HG02840 (cell line): ENCODE measurements at regions not wholly inside any gene's neighbourhood (a gene's known extent, or its start where the extent isn't known, plus 50 kb on each side); places are given as distances from the start of the nearest gene placed in this dataset.

ENCODE experiments used
- ATAC-seq: cut with Tn5 transposase; IDR thresholded peaks from one replicate; pipeline ENCODE4 v1.9.1; 2021; ENCODE audit warnings: mild to moderate bottlenecking, moderate library complexity, moderate number of reproducible peaks; ENCODE audit not compliant: unreplicated experiment, low FRiP score

DNA sequence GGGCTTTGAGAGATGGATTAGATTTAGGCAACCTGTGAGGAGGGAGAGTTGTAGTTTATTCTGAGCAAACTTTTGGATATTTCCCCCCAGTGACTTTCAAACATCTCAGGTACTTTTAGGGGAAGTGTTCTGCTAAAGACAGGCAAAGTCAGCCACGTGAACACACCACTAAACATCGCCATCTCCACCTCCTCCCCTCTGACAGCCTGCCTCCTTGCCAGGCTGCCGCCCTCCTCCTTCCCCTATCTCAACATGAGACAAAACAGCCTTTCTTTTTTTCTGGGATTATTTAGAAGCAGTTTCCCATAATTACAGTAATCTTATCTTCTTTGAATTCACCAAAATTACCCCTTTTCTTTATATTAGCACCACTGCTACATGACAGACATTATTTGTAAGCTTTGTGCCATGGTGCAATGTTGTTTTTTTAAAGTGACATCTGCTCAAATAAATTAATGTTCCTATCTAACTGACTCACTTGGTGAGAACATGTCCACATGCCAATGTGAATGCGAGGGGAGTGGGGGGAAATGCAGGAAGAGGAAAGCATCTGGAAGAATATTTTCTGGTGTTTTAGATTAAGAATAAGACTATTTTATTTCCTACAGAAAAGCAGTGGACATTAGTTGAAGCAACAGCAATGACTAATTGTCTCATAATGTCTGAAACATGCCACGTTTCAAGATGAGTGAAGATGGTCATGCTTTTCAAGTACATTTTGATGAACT lies 147.8 kb upstream of the ATP1B1 start:
- ATAC-seq: no peak

DNA sequence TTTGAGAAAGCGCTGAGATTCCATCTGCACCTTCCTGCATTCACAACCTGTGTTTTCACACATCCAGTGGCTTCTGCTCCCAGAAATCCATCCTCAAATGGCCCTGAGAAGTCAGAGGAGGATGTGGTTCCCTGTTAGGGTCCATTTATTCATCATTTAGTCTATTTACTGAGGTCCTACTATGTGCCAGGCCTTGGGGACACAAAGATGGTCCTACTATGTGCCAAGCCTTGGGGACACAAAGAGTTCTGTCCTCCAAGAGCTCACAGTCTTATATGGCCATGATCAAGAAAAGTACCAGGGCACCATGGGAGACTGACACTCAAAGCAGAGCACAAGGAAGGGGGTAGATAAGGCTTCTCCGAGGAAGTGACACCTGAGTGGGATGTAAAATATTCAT lies 147.1 kb upstream of the ATP1B1 start:
- ATAC-seq: no peak

DNA sequence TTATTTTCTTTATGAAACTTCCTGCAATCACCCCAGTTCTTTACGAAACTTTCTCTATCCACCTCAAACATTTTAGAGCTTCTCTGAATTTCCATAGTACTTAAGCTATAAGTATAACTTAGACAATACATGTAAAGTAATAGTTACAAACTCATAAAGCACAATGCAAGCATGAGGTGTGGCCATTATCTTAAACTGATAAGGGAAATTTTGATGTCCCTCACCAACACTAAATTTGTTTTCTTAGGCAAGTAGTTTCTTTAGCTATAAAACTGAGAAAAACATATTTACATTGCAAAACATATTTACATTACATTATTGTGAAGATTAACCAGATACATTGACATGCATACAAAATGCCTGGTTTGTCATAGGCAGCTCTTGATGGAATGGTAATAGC lies 146.4 kb upstream of the ATP1B1 start:
- ATAC-seq: no peak

DNA sequence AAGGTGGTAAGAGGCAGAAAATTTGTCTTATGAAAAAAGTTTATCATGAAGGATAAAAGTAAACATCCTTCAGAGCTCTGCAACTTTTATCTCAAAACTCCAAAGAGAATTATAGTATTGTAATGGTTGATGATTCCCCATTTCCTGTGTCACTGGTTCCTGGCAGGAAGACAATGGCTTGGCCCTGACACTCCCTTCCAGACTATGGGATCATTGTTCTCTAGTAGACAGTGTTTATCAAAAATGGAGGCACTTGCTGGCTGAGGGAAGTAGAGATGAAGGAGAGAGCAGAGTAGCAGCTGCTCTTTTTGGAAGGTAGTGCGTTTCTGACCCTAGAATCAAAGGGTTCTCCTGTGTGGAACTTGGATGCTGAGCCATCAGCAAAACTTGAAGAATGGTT lies 145.9 kb upstream of the ATP1B1 start:
- no peak for ATAC-seq

DNA sequence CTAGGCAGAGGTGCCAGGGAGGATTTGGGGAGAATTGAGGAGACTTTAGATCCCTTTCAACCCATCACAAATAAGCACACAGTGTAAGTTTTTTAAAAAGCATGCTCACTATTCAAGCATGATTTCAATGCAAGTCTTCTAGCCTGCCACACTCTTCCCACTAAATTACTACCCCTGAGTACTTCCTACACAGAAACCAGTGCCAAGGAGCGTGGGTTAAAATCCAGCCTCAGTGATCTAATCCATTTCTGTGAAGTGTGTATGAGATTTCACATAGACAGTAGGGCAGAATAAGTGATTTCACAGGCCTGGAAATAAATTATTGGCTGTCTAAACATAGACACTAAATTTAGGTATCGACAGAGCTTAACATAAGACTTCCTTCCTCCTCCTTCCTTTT lies 142.9 kb upstream of the ATP1B1 start:
- no peak for ATAC-seq

DNA sequence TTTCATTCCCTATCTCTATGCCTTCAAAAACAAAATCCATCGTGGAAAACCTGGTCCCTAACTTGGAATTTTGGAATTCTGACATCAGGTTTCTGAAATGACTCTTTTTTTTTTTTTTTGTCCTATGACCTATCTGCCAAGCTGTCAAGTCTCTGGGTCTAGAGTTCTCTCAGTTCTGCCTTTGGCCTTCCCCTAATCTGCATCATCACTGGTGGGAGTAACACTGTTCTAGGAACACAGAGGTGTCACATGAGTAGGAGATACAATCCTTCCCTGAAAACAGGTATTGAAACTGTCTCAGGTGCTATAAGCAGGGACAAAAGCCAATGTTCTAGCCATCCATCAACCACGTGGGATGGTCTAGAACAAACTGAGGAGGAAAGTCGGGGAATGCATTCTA lies 142.0 kb upstream of the ATP1B1 start:
- no peak for ATAC-seq

DNA sequence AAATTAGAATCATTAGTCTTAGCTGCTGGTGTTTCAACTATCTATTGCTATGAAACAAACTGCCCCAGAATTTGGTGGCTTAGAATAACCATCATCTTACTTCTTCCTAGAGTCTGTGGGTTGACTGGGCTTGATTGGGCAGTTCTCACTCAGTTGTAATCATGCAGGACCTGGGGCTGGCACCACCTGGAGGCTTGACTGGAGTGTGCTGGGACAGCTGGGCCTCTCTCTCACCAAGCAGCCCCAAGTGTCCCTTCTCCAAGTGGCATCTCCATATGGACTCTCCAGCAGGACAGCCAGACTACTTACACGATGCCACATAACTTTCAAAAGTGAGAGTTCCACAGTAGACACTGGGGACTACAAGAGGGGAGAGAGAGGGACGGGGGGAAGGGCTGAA lies 140.3 kb upstream of the ATP1B1 start:
- ATAC-seq: no peak

DNA sequence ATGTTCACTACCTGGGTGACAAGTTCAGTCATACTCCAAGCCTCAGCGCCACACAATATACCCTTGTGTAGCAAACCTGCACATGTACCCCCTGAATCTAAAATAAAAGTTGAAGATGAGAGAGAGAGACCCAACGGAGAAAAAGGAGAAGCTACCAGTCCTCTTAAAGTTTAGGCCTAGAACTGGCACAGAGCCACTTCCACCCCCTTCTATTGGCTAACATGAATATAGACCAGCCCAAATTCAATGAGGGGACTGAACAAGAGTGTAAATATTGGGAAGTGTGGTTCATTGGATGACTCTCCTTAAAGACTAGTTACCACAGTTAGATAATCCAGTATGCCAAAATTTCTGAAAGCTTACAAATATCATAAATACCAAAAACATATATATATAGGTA lies 139.9 kb upstream of the ATP1B1 start:
- ATAC-seq: no peak

DNA sequence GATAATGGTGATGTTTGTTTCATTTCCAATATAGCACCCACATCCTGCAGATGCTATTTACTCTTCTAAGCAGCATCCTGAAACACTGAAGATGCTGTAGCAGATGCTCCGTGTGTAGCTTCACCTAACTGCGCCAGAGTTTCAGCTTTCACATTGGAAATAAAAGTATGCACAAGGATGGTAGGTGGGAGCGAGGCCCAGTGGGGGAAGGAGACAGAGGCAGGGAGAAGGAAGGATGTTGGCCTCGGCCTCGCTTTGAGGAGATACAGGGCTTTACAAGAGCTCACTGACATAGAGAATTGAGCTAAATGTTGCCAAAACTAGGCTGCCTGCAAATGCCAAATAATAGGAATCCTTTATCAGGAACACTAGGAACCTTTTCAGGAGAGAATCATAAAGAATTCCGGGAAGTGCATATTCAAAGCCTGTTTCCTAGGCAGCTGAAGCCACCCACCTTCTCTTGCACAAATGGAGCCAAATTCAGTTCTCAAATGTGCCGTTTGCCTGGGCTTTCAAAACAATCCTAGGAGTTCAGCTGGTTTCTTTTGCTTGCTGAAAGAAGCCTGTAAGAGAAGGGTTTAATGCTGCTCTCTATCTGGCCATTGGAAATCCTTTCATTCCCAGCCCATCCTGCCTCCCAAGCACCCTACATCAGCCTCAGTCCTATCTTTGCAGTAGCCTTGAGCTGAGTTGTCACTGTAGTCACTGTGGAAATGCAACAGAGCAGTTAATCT lies 135.4 kb upstream of the ATP1B1 start:
- ATAC-seq: no peak

DNA sequence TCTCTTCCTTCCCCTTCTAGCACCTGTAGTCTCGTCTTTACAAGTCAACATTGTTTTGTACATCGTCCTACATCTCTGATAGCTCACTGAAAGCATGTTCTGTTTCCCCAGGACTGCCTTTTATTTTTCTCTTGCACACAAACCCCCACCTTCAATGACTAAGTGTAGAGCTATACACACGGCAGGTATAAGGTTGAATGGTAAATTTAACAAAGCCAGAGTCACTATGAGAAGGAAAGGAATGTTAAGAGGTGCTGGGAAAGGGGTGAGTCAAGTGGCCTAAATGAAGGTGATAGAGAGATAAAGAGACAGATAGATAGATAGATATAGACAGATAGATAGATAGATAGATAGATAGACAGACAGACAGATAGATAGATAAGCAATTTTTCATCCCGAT lies 134.3 kb upstream of the ATP1B1 start:
- ATAC-seq: no peak

DNA sequence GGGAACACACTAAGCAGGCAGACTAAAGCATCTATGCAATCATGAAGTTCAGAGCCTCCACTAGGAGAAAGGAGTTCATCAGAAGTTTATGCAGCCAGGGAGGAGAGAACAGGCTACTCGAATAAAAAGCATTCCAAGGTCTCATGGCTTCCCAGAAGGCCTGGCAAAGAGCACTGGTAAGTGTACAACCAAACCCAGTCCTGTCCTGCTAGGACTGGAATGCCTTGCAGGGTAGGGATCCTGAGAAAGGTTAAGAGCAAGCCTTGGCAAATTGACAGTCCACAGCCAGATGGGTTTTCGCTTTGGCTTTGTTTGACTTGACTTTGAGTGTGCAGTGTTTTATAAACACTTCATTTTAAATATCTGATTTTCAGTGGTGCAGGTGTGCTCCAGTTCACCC lies 133.6 kb upstream of the ATP1B1 start:
- no peak for ATAC-seq

DNA sequence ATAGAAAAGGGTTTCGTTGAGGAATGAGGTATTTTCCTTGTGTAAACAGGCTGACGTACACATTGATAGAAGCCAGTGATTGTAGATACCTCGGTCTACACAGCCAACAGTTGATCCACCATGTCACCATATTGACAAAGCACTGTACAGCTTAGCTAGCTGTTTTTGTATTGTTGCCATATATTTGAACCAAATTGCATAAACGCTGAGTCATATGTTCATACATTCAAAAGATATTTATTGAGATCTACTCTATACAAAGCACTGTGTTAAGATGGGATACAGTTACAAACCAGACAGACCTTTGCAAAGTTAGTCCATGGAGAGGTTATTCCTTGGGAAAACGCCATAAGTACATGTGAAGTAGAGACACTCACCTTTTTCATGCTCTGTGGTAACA lies 132.4 kb upstream of the ATP1B1 start:
- no peak for ATAC-seq

DNA sequence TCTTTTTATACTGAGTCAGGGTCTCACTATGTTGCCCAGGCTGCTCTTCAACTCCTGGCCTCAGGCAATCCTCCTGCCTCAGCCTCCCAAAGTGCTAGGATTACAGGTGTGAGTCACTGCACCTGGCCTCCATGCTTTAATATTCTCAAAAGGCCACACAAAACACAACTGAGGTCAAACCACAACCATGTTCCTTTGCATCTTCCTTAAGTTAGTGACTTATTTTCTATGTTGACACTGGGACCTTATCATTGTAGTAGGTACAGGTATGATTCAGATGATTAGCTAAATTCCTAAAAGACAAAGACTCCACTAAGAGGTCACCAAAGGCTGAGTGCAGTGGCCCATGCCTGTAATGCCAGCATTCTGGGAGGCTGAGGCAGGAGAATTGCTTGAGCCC lies 131.9 kb upstream of the ATP1B1 start:
- ATAC-seq: no peak

DNA sequence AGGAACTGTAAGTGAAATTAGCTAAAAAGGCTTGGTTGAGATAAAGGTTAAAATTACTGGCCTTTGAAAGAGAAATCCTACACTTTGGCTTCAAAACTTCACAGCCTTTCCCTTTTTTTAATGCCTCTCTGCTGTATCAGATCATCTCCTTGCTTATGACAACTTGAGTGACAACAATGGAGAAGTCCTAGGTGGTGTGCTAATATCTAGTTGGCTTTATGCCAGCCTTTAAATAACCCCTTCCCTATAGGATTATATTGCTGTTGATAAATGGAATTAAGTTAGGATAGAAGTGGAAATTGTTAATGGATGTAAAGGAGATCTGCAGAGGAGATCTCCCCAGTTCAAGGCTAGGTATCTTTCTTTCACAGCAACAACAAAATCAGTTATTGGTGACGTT lies 130.2 kb upstream of the ATP1B1 start:
- no peak for ATAC-seq

DNA sequence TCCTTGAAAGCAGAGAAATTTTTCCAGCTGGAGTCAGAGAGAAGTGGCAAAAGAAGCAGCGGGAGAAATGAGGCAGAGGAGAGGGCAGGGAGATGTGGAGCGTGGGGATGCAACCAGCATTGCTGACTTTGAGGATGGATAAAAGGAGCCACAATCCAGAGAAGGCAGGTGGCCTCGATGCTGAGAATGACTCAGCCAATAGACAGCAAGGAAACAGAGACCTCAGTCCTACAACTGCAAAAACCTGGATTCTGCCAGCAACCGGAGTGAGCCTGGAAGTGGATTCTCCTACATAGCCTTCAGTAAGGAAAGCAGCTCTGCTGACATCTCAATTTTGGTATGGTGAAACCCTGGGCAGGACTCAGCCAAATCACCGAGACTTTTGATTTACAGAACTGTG lies 128.9 kb upstream of the ATP1B1 start:
- no peak for ATAC-seq

DNA sequence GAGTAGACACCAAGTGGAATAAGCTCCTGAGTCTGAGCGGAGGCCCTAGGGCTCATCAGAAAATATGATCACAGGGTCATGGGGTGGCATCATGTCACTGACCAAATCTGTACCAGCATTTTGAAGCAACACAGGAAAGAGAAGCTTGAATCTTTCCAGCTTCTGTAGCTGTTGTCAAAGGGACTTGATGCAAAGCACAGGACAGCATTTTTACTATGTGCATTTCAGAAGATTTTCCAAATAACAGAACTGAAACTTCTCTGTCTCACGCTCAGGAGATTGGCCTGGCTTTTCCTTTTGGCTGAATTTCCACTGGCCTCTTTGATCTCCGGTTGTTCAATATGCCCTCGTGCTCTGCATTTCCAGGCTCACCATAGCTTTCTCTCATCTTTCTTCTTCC lies 127.2 kb upstream of the ATP1B1 start:
- ATAC-seq: no peak

DNA sequence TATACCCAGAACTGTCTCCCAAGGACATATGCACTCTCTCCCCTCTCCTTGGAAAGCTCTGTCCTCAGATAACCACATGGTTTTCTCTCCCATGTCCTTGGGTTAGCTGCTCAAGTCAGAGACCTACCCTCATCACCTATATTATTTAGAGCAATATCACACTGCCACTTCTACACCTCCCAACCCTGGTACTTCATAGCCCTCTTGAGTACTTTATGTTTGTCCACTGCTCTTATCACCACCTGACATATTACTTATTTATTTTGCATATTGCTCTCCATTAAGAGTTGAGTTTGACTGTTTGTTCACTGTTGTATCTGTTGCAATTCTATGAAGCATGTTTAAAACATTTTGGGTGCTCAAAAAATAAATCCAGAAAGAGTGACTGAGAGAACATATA lies 126.3 kb upstream of the ATP1B1 start:
- ATAC-seq: no peak

DNA sequence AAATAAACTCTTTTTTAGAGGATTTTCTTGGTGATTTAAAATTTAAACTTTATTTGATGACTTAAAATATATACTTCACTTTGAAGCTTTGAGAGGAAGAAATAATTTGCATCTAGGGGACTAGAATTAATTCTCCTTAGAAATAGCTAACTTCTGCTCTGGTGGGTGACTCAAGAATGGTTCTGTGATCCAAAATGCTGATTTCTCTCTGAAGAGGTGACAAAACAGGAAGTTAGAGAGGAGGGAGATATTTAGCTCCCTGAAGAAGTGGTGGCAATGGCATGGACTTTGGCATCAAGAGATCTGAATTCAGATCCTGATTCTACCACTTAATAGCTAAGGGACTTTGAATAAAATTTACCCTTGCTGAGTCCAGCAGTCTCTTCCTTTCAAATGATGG lies 125.8 kb upstream of the ATP1B1 start:
- ATAC-seq: no peak

DNA sequence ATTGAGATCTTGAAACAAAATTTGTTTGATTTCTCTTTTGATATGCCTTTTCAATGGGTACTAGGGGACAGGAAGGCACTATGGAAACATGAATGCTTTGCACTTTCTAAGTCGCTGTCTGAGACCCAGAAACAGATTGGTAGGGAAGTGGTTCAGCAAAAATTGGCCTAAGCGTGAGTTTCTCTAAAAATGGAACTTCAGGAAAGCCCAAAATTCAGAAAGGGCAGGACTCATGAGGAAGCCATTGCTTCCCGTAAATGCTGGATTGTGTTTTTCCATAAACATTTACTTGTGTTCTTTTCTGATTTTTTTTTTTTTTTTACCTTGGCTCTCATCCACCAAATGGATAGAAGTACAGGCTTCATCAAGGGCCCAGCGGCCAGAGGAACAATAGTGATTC lies 123.7 kb upstream of the ATP1B1 start:
- ATAC-seq: no peak

DNA sequence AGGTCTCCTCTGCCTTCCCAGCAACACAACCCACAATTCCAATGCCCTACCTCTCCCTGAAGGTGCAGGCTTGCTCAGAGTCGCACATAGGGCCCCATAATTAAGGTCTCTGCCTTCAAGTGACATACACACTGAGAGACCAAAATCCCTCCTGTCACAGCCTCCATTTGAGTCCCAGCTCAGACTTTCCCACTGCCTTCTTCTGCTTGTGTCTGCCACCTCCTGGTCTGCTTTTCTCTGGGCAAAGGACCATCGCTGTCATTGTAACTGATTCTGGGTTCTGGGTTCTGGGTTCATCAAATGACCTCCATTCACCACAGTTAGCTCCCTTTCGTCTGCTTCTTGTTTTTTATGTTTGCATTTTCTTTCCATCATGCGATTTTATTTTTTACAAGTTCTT lies 119.2 kb upstream of the ATP1B1 start:
- no peak for ATAC-seq

DNA sequence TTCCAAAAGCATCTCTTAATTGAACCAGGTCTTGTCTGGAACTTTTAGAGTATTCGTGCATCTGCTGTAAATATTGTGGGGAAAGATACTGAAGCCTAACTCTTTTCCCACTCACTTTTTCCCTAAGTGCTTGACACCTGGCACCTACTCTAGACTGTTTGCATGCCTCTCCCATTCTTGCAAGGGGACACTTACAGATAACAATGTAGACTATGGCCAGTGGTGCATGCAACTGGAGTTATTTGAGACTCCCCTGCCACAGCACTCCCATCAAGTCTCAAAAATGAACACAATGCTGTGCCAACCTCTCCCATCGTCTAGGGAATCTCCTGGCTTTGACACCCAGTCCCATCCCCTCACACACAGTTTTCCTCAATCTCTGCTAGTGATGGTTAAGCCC lies 118.6 kb upstream of the ATP1B1 start:
- no peak for ATAC-seq

DNA sequence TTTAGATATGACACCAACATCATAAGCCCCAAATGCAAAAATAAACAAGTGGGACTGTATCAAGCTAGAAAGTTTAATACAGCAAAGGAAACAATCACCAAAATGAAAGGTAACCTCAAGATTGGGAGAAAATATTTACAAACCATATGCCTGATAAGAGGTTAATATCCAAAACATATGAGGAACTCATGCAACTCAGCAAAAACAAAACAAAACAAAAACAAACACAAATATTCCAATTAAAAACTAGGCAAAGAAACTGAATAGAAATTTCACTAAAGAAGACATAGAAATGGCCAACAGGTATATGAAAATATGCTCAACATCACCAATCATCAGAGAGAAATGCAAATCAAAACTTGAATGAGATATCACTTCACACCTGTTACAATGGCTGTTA lies 116.5 kb upstream of the ATP1B1 start:
- ATAC-seq: no peak
